ENCODE measurements at regions not wholly inside any gene's neighbourhood (a gene's known extent, or its start where the extent isn't known, plus 50 kb on each side); places are given as distances from the start of the nearest gene placed in this dataset.

DNA sequence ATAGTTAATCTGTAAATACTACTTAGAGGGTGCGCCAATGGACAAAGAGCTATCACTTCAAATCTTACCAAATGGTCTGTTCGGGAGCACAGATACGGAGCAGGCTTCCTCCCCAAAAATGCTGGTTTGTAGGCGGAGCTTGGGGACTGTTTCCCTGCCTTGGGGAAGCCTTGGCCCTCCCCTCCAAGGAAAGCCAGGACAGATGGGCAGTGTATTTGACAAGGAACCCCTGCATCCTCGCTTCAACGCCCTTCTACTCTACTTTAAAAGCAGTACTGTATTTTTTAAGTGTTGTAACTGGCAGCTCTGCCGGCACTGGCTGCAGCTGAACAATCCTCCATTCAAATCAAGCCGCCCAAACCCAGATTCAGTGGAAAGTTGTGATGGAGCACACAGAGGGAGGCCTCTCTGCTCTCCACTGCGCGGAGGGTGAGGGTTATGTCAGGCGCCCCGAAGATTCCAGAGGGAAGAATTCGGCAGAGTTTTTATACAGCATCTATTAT lies 83.1 kb upstream of the FNDC3B start:
- DNase-seq: peak; percentile 72 to 91

- DNase-seq: no peak
Measured at GRCh38 chr3:171956705-171957104, 82.7 kb upstream of the FNDC3B start.

DNA sequence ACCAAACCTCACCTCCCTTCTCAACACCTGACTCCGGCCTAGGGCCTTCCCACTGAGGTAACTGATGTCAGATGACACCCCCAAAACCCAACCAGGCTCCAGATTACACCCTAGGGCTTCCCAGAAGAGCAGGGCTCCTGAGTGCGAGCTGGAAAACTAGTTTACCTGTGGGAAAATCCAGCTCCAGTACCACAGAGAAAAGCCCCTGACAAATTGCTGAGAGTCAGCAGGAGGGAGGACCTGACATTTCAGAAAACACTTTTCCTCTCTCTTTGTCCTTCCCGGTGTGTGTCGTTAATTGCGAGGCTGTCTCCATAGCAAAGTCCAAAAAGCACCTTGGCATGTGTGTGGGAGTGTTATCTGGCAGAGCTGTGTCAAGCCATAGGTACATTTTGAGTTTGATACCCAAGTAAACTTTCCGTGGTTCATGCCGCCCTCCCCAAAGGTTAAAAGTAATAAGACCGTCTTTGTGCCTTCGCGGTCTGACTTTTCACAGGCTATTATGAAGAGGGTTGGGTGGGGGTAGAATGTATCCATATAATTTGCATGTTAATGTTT lies 79.8 kb upstream of the FNDC3B start:
- no peak for DNase-seq

DNA sequence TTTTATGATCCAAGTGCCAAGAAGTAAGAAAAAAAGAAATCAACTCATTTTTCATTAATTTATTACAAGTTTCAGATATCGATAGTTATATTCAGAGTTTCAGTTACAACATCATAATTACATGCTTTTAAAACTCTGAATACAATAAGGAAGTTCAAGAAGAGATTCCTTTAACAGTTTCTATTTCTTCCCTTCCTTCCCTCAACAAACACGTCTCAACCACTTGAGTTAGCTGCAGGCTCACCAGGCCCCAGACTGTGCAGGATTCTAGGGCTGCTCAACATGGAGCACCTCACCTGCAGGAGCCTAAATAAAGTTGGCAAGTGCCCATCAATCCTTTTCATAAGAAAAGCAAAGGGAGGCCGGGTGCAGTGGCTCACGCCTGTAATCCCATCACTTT lies 79.2 kb upstream of the FNDC3B start:
- no peak for DNase-seq

DNA sequence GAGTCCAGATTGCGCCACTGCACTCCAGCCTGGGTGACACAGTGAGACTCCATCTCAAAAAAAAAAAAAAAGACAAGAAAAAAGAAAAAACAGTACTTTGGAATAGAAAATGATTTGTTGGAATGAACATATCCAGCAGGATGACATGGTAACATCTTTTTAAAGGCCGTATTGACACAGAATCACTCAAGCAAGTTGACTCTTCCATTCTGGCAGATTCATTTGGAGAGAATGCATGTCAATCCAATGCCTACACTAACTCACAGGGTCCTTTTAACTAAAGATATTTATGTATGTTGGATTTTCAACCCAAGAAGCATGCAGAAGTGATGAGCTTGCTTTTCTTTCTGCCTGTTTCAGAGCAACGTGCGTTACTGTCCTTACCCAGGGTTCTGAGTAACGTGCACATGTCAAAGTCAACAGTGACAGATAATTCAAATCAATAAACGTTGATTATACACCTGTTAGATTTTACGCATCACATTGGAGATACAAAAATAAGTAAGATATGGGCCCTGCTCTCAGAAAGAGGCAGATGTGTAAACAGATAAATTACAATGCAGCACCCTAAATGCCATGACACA lies 77.1 kb upstream of the FNDC3B start:
- DNase-seq: no peak

DNA sequence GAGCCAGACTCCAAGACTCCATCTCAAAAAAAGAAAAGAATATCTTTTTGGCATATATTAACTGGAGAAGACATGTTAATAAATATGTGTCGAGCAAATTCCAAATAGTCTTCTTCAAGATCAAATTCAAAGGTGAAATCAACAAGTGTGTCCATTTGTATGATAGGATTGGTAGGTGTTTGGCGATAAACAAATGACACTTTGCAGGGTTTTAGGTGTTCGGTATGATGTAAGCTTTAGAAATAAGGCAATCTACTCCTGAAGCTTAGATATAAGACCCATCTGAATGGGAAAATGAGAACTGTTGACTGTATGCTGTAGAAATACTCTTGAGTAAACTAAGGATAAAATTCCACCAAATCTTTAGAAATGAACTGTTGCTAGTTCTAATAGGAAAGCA lies 75.8 kb upstream of the FNDC3B start:
- no peak for DNase-seq

- DNase-seq: no peak
Measured at GRCh38 chr3:171965067-171965712, 74.2 kb upstream of the FNDC3B start.

GRCh38 chr3:171966533-171967136 lies 72.7 kb upstream of the FNDC3B start:
- no peak for DNase-seq

GRCh38 chr3:171967137-171967783 lies 72.1 kb upstream of the FNDC3B start:
- no peak for DNase-seq

DNA sequence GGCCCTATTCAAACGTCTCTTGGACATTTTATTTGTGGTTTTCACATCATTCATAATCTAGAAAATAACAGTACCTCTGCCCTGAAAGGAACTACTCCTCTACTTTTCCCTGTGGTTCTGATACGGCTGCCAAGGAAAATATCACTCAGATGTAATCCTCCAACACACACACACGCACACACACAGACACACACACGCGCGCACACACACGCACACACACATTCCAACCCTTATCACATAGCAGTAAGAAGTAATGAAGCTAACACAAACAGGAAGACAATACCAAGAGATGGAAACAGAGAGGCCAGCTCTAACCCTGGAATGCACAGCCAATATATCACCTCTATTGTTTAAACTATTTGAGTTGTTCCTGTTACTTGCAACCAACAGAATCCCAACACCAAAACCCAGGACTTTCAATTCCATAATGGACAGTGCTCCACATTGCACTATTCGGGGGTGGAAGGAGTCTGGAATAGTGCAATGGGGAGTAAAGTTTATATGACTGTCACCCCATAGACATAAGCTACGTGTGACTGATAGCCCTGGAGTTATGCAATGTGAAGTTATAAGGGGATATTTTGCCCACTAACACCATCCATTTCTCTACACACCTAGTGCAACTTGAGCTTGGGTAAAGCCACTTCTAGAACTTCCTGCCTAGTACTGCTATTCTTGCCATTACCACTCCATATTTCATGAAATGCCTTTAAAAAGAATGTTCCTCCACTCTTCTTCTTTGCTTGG lies 71.3 kb upstream of the FNDC3B start:
- no peak for DNase-seq

DNA sequence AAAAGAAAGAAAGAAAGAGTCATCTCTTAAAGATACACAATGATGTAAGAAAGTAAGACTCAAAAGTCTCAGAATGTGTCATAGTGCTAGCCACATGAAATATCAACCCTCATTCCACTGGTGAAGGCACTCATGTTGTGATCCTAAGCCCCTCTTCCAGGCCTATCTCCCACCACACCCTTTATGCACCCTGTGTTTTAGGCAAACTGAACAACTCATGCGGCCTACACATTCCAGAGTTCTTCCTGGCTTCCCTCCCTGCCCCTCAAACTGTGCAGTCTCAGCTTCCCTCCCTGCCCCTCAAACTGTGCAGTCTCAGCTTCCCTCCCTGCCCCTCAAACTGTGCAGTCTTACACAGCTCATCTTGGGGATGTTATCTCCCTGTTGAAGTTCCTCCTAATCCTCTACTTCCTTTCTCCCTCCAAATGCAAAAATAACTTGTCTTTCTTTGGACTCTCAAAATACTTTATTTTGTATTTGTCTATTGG lies 69.0 kb upstream of the FNDC3B start:
- no peak for DNase-seq

- no peak for DNase-seq
Measured at GRCh38 chr3:171971919-171972514, 67.4 kb upstream of the FNDC3B start.

GRCh38 chr3:171972871-171973348 lies 66.5 kb upstream of the FNDC3B start:
- DNase-seq: no peak

GRCh38 chr3:171974986-171975837 lies 64.2 kb upstream of the FNDC3B start:
- DNase-seq: no peak

DNA sequence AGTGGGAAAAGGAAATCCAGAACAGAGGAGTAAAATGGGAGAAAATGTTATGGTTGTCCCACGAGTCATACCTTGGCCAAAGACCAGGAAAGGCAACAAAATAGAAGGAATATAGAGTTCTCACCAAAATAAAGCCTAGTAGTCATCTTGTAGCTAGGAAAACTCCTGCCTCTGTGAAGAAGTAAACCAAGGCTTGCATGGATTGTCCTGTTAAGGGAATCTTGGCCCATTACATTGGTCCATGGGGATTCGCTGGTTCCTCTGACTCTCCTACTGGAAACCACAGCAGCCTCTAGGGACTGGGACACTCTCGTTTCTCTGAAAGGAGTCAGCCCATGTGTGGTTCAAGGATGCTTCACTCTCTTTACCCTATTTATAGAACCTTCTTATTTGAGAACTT lies 62.9 kb upstream of the FNDC3B start:
- DNase-seq: no peak

GRCh38 chr3:171977441-171977840 lies 61.9 kb upstream of the FNDC3B start:
- no peak for DNase-seq

- DNase-seq: no peak
Measured at GRCh38 chr3:171977860-171978259, 61.5 kb upstream of the FNDC3B start.

GRCh38 chr3:171978390-171978789 lies 61.0 kb upstream of the FNDC3B start:
- DNase-seq: no peak

DNA sequence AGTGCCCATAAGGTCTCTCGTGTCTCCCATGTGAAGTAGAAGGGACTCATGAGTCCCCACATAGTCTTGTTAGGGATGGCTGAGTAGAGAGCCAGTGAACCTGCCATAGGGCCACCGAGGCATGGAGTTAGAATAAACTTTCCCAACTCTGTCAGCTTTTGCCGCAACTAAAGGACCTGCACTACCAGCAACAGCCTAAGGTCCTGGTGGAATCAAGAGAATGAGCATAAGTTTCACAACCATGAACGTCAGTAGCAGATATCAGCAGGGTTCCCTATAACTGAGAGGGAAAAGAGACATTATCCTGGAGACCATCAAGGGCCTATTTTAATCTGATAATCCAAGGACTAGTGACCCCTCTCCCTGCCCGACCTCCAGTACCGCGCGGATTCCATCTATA lies 60.3 kb upstream of the FNDC3B start:
- DNase-seq: no peak

DNA sequence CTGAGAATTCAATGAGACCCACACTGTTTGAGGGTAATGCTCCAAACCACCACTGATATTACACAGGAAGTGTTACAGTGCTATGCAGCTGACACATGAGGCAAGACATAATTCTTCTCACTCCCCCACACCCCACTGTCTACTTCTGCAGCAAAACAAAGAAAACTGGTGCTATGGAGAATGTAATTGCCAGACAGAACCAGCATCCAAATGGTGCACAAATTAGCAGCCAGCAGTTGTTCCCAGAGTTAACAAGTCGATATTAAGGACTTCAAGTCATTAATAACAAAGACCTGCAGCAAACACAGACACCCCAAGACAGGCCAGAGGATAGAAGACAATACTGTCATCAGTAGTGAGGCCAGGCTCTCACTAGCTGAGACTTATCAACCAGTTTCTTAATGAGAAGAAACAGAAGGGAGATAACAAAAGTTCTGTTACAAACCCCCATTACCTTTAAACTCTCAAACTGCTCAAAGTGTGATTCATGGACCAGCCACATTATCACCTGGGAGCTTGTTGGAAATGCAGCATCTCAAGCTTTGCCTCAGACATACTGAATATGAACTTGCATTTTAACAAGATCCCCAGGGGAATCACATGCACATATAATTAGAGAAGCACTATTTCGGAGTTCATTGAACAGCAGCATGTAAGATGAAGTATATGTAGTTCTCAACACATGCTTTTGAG lies 58.7 kb upstream of the FNDC3B start:
- DNase-seq: no peak

- no peak for DNase-seq
Measured at GRCh38 chr3:171981271-171981605, 58.1 kb upstream of the FNDC3B start.
